Activated naive CD8-positive, alpha-beta T cell (primary cell): ENCODE measurements at regions not wholly inside any gene's neighbourhood (a gene's known extent, or its start where the extent isn't known, plus 50 kb on each side); places are given as distances from the start of the nearest gene placed in this dataset.
"Not testable (repeated sequence)": the region's sequence is repeated elsewhere in the genome, so short reads cannot be mapped to it uniquely, and the experiment has no call there.

Experiments used
- H3K27ac Mint-ChIP-seq: one replicate; pipeline ENCODE4 v1.8.0; 2021; ENCODE audit warnings: mixed read lengths
- H3K27me3 Mint-ChIP-seq: one replicate; pipeline ENCODE4 v1.8.0; 2021; ENCODE audit warnings: mixed read lengths
- H3K36me3 Mint-ChIP-seq: one replicate; pipeline ENCODE4 v1.8.0; 2021; ENCODE audit warnings: mixed read lengths
- H3K4me1 Mint-ChIP-seq: one replicate; pipeline ENCODE4 v1.8.0; 2021; ENCODE audit warnings: low read depth, mixed read lengths
- H3K4me3 Mint-ChIP-seq: one replicate; pipeline ENCODE4 v1.8.0; 2021; ENCODE audit warnings: mild to moderate bottlenecking, mixed read lengths
- H3K9me3 Mint-ChIP-seq: one replicate; pipeline ENCODE4 v1.8.0; 2021; ENCODE audit warnings: low read depth, mixed read lengths

- H3K9me3 Mint-ChIP-seq: no peaks in the 10 kb centered on the region
- no peaks in the 10 kb centered on the region for H3K36me3 Mint-ChIP-seq
Observed at GRCh38 chr6:4359108-4359730, 223.8 kb upstream of the ECI2 start.

GRCh38 chr6:4358414-4359107 is 223.2 kb upstream of the ECI2 start:
- H3K4me3 Mint-ChIP-seq: no peak overlapping the region
- H3K27ac Mint-ChIP-seq: no peak overlapping the region
- H3K9me3 Mint-ChIP-seq: no peaks in the 10 kb centered on the region
- H3K4me1 Mint-ChIP-seq: no peaks in the 10 kb centered on the region
- H3K27me3 Mint-ChIP-seq: peaks cover 18% of the 10 kb centered on the region
- H3K36me3 Mint-ChIP-seq: no peaks in the 10 kb centered on the region

More at GRCh38 chr6:4359108-4359730, 223.8 kb upstream of the ECI2 start:
- Mint-ChIP-seq H3K27me3 (peaks cover 15% of the 10 kb centered on the region), H3K4me3 (no peak overlapping the region), H3K27ac (no peak overlapping the region), H3K4me1 (peaks cover 2% of the 10 kb centered on the region)

DNA sequence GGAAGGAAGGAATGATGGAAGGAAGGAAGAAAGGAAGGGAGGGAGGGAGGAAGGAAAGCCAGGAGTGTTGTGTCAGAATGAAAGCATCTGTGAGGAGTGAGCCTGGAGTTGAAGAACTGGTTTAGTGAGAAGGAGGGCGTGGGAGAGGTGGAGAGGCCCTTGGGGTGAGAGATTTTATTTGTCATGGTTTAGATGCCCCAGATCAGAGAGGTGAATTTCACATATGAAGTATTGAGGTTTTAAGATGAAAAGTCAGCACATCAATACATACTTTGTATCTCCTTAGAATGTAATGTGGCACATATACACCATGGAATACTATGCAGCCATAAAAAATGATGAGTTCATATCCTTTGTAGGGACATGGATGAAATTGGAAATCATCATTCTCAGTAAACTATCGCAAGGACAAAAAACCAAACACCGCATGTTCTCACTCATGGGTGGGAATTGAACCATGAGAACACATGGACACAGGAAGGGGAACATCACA is 222.3 kb upstream of the ECI2 start:
- H3K27ac Mint-ChIP-seq, H3K36me3 Mint-ChIP-seq, H3K4me3 Mint-ChIP-seq, H3K9me3 Mint-ChIP-seq, H3K4me1 Mint-ChIP-seq: not testable (repeated sequence)
- H3K27me3 Mint-ChIP-seq: peaks cover 18% of the 10 kb centered on the region

- Mint-ChIP-seq H3K27ac (no peak overlapping the region), H3K27me3 (peaks cover 18% of the 10 kb centered on the region), H3K36me3 (no peaks in the 10 kb centered on the region), H3K4me3 (no peak overlapping the region), H3K4me1 (no peaks in the 10 kb centered on the region), H3K9me3 (no peaks in the 10 kb centered on the region)
Observed at GRCh38 chr6:4356899-4357659, 221.7 kb upstream of the ECI2 start.

- H3K27me3 Mint-ChIP-seq: peaks cover 17% of the 10 kb centered on the region
- no peaks in the 10 kb centered on the region for H3K36me3 Mint-ChIP-seq
- no peak overlapping the region for H3K4me3 Mint-ChIP-seq
- no peaks in the 10 kb centered on the region for H3K9me3 Mint-ChIP-seq
- no peak overlapping the region for H3K27ac Mint-ChIP-seq
- H3K4me1 Mint-ChIP-seq: no peaks in the 10 kb centered on the region
Observed at GRCh38 chr6:4355241-4355640, 219.9 kb upstream of the ECI2 start.

GRCh38 chr6:4354181-4354580 is 218.8 kb upstream of the ECI2 start:
- Mint-ChIP-seq H3K9me3 (no peaks in the 10 kb centered on the region), H3K4me1 (no peaks in the 10 kb centered on the region), H3K27me3 (peaks cover 14% of the 10 kb centered on the region), H3K36me3 (no peaks in the 10 kb centered on the region), H3K27ac (no peak overlapping the region), H3K4me3 (no peak overlapping the region)

GRCh38 chr6:4352731-4353130 is 217.4 kb upstream of the ECI2 start:
- peaks cover 13% of the 10 kb centered on the region for H3K27me3 Mint-ChIP-seq
- H3K9me3 Mint-ChIP-seq: no peaks in the 10 kb centered on the region
- H3K4me1 Mint-ChIP-seq: no peaks in the 10 kb centered on the region
- no peaks in the 10 kb centered on the region for H3K36me3 Mint-ChIP-seq
- no peak overlapping the region for H3K27ac Mint-ChIP-seq
- no peak overlapping the region for H3K4me3 Mint-ChIP-seq

GRCh38 chr6:4352322-4352669 is 216.9 kb upstream of the ECI2 start:
- Mint-ChIP-seq H3K4me3 (no peak overlapping the region), H3K4me1 (no peaks in the 10 kb centered on the region), H3K27me3 (peaks cover 10% of the 10 kb centered on the region), H3K27ac (no peak overlapping the region), H3K36me3 (no peaks in the 10 kb centered on the region), H3K9me3 (no peaks in the 10 kb centered on the region)

- H3K4me1 Mint-ChIP-seq: no peaks in the 10 kb centered on the region
- H3K9me3 Mint-ChIP-seq: no peaks in the 10 kb centered on the region
- H3K27ac Mint-ChIP-seq: no peak overlapping the region
- peaks cover 9% of the 10 kb centered on the region for H3K27me3 Mint-ChIP-seq
- H3K36me3 Mint-ChIP-seq: no peaks in the 10 kb centered on the region
- H3K4me3 Mint-ChIP-seq: no peak overlapping the region
Observed at GRCh38 chr6:4351520-4352321, 216.3 kb upstream of the ECI2 start.

DNA sequence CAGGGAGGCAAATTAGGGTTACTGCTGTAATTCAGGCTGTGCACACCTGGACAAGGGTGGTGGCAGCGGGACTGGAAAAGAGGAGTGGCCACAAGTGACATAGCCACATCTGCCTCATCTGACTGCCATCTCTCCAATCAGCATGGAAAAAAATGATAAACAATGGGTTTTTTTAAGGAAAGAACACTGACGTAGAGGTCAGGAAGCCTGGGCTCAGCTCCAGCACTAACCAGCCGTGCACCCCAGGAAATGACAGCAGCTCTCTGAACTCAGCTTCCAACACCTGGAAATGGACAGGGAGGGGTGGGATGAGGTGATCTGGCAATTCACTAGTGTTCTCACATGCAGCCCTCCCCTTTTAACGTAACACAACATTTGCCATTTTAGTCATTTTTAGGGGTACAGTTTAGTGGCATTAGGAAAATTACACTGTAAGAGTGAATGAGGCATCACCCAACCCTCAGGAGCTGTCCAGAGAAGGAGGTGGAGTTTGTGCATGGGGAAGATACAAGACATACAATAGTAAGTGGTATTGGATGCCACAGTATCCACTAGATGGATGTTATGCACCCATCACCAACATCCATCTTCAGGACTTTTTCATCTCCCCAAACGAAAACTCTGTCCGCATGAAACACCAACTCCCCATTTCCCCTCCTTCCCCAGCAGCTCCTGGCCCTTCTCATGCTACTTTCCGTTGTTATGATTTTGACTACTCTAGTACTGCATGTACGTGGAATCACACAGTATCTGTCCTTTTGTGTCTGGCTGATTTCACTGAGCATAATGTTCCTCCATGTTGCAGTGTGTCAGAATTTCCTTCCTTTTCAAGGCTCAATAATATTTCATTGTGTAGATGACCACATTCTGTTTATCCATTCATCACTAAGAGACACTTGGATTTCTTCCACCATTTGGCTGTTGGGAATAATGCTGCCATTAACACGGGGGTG is 215.5 kb upstream of the ECI2 start:
- no peak overlapping the region for H3K4me3 Mint-ChIP-seq
- peaks cover 8% of the 10 kb centered on the region for H3K27me3 Mint-ChIP-seq
- H3K27ac Mint-ChIP-seq: no peak overlapping the region
- H3K9me3 Mint-ChIP-seq: no peaks in the 10 kb centered on the region
- H3K36me3 Mint-ChIP-seq: no peaks in the 10 kb centered on the region
- no peaks in the 10 kb centered on the region for H3K4me1 Mint-ChIP-seq

- Mint-ChIP-seq H3K27ac (no peak overlapping the region), H3K9me3 (no peaks in the 10 kb centered on the region), H3K4me1 (no peaks in the 10 kb centered on the region), H3K4me3 (no peak overlapping the region), H3K27me3 (peaks cover 4% of the 10 kb centered on the region), H3K36me3 (no peaks in the 10 kb centered on the region)
Observed at GRCh38 chr6:4349931-4350330, 214.6 kb upstream of the ECI2 start.

GRCh38 chr6:4349323-4349722 is 213.9 kb upstream of the ECI2 start:
- Mint-ChIP-seq H3K27me3 (peaks cover 4% of the 10 kb centered on the region), H3K27ac (no peak overlapping the region), H3K4me1 (no peaks in the 10 kb centered on the region), H3K36me3 (no peaks in the 10 kb centered on the region), H3K9me3 (no peaks in the 10 kb centered on the region), H3K4me3 (no peak overlapping the region)

GRCh38 chr6:4348462-4349112 is 213.2 kb upstream of the ECI2 start:
- no peaks in the 10 kb centered on the region for H3K36me3 Mint-ChIP-seq
- H3K27me3 Mint-ChIP-seq: peaks cover 1% of the 10 kb centered on the region
- H3K27ac Mint-ChIP-seq: no peak overlapping the region
- no peak overlapping the region for H3K4me3 Mint-ChIP-seq
- no peaks in the 10 kb centered on the region for H3K9me3 Mint-ChIP-seq
- no peaks in the 10 kb centered on the region for H3K4me1 Mint-ChIP-seq
